IPS DF 19.7 (cell line): ENCODE measurements at regions not wholly inside any gene's neighbourhood (a gene's known extent, or its start where the extent isn't known, plus 50 kb on each side); places are given as distances from the start of the nearest gene placed in this dataset.

ENCODE experiments used
- DNase-seq: peaks from one replicate; pipeline ENCODE4 v3.0.0-alpha.2; 2013; ENCODE audit warnings: low read depth, low spot score

GRCh38 chr19:31500946-31501345 is 151.7 kb upstream of the TSHZ3 start:
- DNase-seq: no peak

GRCh38 chr19:31501427-31502195 is 152.4 kb upstream of the TSHZ3 start:
- DNase-seq: no peak

GRCh38 chr19:31502536-31503170 is 153.4 kb upstream of the TSHZ3 start:
- no peak for DNase-seq

- DNase-seq: no peak
These were observed 154.0 kb upstream of the TSHZ3 start for GRCh38 chr19:31503211-31503610.

- no peak for DNase-seq
These were observed 155.0 kb upstream of the TSHZ3 start for GRCh38 chr19:31504221-31504620.

- DNase-seq: no peak
These were observed 156.3 kb upstream of the TSHZ3 start for GRCh38 chr19:31505596-31505910.

GRCh38 chr19:31506102-31506501 is 156.9 kb upstream of the TSHZ3 start:
- DNase-seq: no peak

- DNase-seq: no peak
These were observed 161.4 kb upstream of the TSHZ3 start for GRCh38 chr19:31510635-31511034.

- no peak for DNase-seq
These were observed 161.9 kb upstream of the TSHZ3 start for GRCh38 chr19:31511098-31511497.

GRCh38 chr19:31511696-31512095 is 162.5 kb upstream of the TSHZ3 start:
- no peak for DNase-seq

- DNase-seq: no peak
These were observed 163.1 kb upstream of the TSHZ3 start for GRCh38 chr19:31512181-31512970.

- DNase-seq: no peak
These were observed 164.6 kb upstream of the TSHZ3 start for GRCh38 chr19:31513841-31514240.

- no peak for DNase-seq
These were observed 166.7 kb upstream of the TSHZ3 start for GRCh38 chr19:31515931-31516330.

- no peak for DNase-seq
These were observed 167.5 kb upstream of the TSHZ3 start for GRCh38 chr19:31516756-31517155.

GRCh38 chr19:31517224-31518180 is 168.3 kb upstream of the TSHZ3 start:
- no peak for DNase-seq

- no peak for DNase-seq
These were observed 169.2 kb upstream of the TSHZ3 start for GRCh38 chr19:31518216-31519020.

GRCh38 chr19:31519256-31519655 is 170.0 kb upstream of the TSHZ3 start:
- DNase-seq: no peak

- no peak for DNase-seq
These were observed 170.7 kb upstream of the TSHZ3 start for GRCh38 chr19:31519908-31520307.

GRCh38 chr19:31520633-31521032 is 171.4 kb upstream of the TSHZ3 start:
- no peak for DNase-seq

- DNase-seq: no peak
These were observed 176.4 kb upstream of the TSHZ3 start for GRCh38 chr19:31525610-31526147.
